H1 (cell line): ENCODE measurements at regions not wholly inside any gene's neighbourhood (a gene's known extent, or its start where the extent isn't known, plus 50 kb on each side); places are given as distances from the start of the nearest gene placed in this dataset.

Source experiments
- CTCF ChIA-PET: fragments of 300-600 bp; sonication (Branson Sonifier 250); formaldehyde crosslinking; loops from one replicate; lab custom pipeline; 2021; ENCODE audit not compliant: partially characterized antibody; lab: Charles Lee
- POLR2A ChIA-PET: fragments of 300-600 bp; sonication (Branson Sonifier 250); formaldehyde crosslinking; loops from one replicate; lab custom pipeline; 2021; ENCODE audit warnings: inconsistent platforms; ENCODE audit not compliant: partially characterized antibody; lab: Charles Lee
- DNase-seq, 2 experiments: peaks; one replicate each; pipeline versions ENCODE4 v3.0.0 to v3.0.0-alpha.2; 2010 to 2022; ENCODE audit warnings: low spot score in 2 of 2, low read depth in 1 of 2, mixed read lengths in 1 of 2
- FAIRE-seq: peaks from 2 replicates; lab custom pipeline; 2011; peaks lifted over from hg19 to GRCh38; lab: Jason Lieb, UNC
- H2AFZ ChIP-seq: 2 replicates; pipeline ENCODE4 v1.8.1; 2012; ENCODE audit warnings: low read length, inconsistent platforms
- H2AK5ac ChIP-seq: 2 replicates; pipeline ENCODE4 v1.6.1; 2013; ENCODE audit warnings: low read depth, low read length
- H2BK120ac ChIP-seq: replicated peaks from 2 replicates; pipeline ENCODE3; 2013; ENCODE audit warnings: low read depth, low read length, inconsistent platforms
- H2BK12ac ChIP-seq: 2 replicates; pipeline ENCODE4 v1.6.1; 2013; ENCODE audit warnings: low read depth, low read length
- H2BK15ac ChIP-seq: 2 replicates; pipeline ENCODE4 v1.6.1; 2013; ENCODE audit warnings: low read length
- H2BK20ac ChIP-seq: 2 replicates; pipeline ENCODE4 v1.6.1; 2013; ENCODE audit warnings: low read length
- H2BK5ac ChIP-seq: 2 replicates; pipeline ENCODE4 v1.6.1; 2013; ENCODE audit warnings: low read depth, low read length
- H3K14ac ChIP-seq: 2 replicates; pipeline ENCODE4 v1.6.1; 2013; ENCODE audit warnings: inconsistent platforms; ENCODE audit not compliant: insufficient read length
- H3K18ac ChIP-seq: 2 replicates; pipeline ENCODE4 v1.6.1; 2013; ENCODE audit warnings: low read length; ENCODE audit errors: extremely low read depth
- H3K23ac ChIP-seq: 2 replicates; pipeline ENCODE4 v1.6.1; 2013; ENCODE audit warnings: inconsistent platforms; ENCODE audit not compliant: insufficient read length
- H3K23me2 ChIP-seq: 2 replicates; pipeline ENCODE4 v1.6.1; 2013; ENCODE audit warnings: low read depth, low read length
- H3K27ac ChIP-seq: 2 replicates; pipeline ENCODE4 v1.6.1; 2011; ENCODE audit warnings: low read depth, low read length, inconsistent platforms
- H3K27me3 ChIP-seq, 4 experiments: replicated peaks in 1 of 4; 1 replicate in 1 of 4; 2 replicates in 3 of 4; pipeline versions ENCODE4 v1.6.1 to v1.8.1; 2011 to 2013; ENCODE audit warnings: low read length in 3 of 4, mild to moderate bottlenecking in 3 of 4, inconsistent platforms in 2 of 4, mixed read lengths in 2 of 4, moderate library complexity in 1 of 4; ENCODE audit not compliant: control insufficient read depth in 3 of 4, insufficient read depth in 3 of 4; ENCODE audit errors: extremely low read depth in 1 of 4
- H3K36me3 ChIP-seq, 4 experiments: 2 replicates each; pipeline versions ENCODE4 v1.6.1 to v1.8.1; 2011 to 2013; ENCODE audit warnings: mild to moderate bottlenecking in 4 of 4, low read length in 3 of 4, moderate library complexity in 2 of 4, control low read depth in 1 of 4, inconsistent platforms in 1 of 4; ENCODE audit not compliant: insufficient read depth in 4 of 4, control insufficient read depth in 2 of 4
- H3K4ac ChIP-seq: replicated peaks from 2 replicates; pipeline ENCODE3; 2013; ENCODE audit warnings: low read length, low read depth, mixed read lengths, inconsistent platforms; ENCODE audit not compliant: insufficient read length
- H3K4me1 ChIP-seq, 4 experiments: replicated peaks in 1 of 4; 1 replicate in 1 of 4; 2 replicates in 3 of 4; pipeline versions ENCODE4 v1.6.1 to v1.8.1; 2011 to 2013; ENCODE audit warnings: low read length in 3 of 4, inconsistent platforms in 2 of 4, mixed read lengths in 1 of 4; ENCODE audit not compliant: insufficient read depth in 4 of 4, control insufficient read depth in 3 of 4
- H3K4me2 ChIP-seq, 2 experiments: 2 replicates each; pipeline versions ENCODE4 v1.6.1 to v1.8.1; 2011 to 2013; ENCODE audit warnings: low read depth in 2 of 2, low read length in 2 of 2, control low read depth in 1 of 2, inconsistent platforms in 1 of 2, mild to moderate bottlenecking in 1 of 2; ENCODE audit not compliant: insufficient read depth in 1 of 2
- H3K4me3 ChIP-seq, 4 experiments: fragments of 200-600, 300-600 bp in 1 of 4; sonication (generic), shearing (Covaris generic), sonication (Bioruptor Twin) in 1 of 4; 2 replicates each; pipeline versions ENCODE4 v1.5.1 to v1.8.1; 2011 to 2016; ENCODE audit warnings: low read length in 4 of 4, low read depth in 3 of 4, control low read depth in 2 of 4, inconsistent platforms in 2 of 4, mild to moderate bottlenecking in 2 of 4, mixed read lengths in 1 of 4, moderate library complexity in 1 of 4; ENCODE audit not compliant: insufficient read depth in 2 of 4; ENCODE audit errors: extremely low read depth in 1 of 4
- H3K56ac ChIP-seq: replicated peaks from 2 replicates; pipeline ENCODE3; 2013; ENCODE audit warnings: low read depth, mild to moderate bottlenecking, mixed read lengths, low read length, inconsistent platforms; ENCODE audit not compliant: insufficient read length
- H3K79me1 ChIP-seq: 2 replicates; pipeline ENCODE4 v1.6.1; 2013; ENCODE audit warnings: low read depth, low read length, control low read depth
- H3K79me2 ChIP-seq, 2 experiments: 2 replicates each; pipeline versions ENCODE4 v1.6.1 to v1.8.1; 2012 to 2013; ENCODE audit warnings: low read length in 2 of 2, mild to moderate bottlenecking in 2 of 2, inconsistent platforms in 1 of 2; ENCODE audit not compliant: insufficient read depth in 2 of 2, control insufficient read depth in 1 of 2
- H3K9ac ChIP-seq, 4 experiments: replicated peaks in 1 of 4; 1 replicate in 1 of 4; 2 replicates in 3 of 4; pipeline versions ENCODE4 v1.6.1 to v1.8.1; 2011 to 2013; ENCODE audit warnings: low read depth in 3 of 4, low read length in 3 of 4, control low read depth in 2 of 4, mild to moderate bottlenecking in 2 of 4, moderate library complexity in 2 of 4, inconsistent platforms in 1 of 4; ENCODE audit errors: extremely low read depth in 1 of 4
- H3K9me3 ChIP-seq, 2 experiments: 2 replicates each; pipeline versions ENCODE4 v1.6.1 to v1.8.1; 2012 to 2013; ENCODE audit warnings: mild to moderate bottlenecking in 2 of 2, moderate library complexity in 2 of 2, control low read depth in 1 of 2, inconsistent platforms in 1 of 2, low read depth in 1 of 2, low read length in 1 of 2, mixed read lengths in 1 of 2; ENCODE audit not compliant: insufficient read depth in 2 of 2
- H4K20me1 ChIP-seq, 2 experiments: replicated peaks in 1 of 2; 2 replicates each; pipeline versions ENCODE3 to v1.8.1; 2011 to 2013; ENCODE audit warnings: inconsistent platforms in 2 of 2, low read length in 2 of 2, mild to moderate bottlenecking in 1 of 2; ENCODE audit not compliant: insufficient read depth in 2 of 2, control insufficient read depth in 1 of 2
- H4K5ac ChIP-seq: 2 replicates; pipeline ENCODE4 v1.6.1; 2013; ENCODE audit warnings: low read length, low read depth, mixed read lengths, inconsistent platforms; ENCODE audit not compliant: insufficient read length
- H4K8ac ChIP-seq: 2 replicates; pipeline ENCODE4 v1.8.0; 2013; ENCODE audit warnings: mild to moderate bottlenecking, moderate library complexity, low read length, inconsistent platforms; ENCODE audit not compliant: insufficient read depth; ENCODE audit errors: extremely low read depth
- H4K91ac ChIP-seq: replicated peaks from 2 replicates; pipeline ENCODE3; 2013; ENCODE audit warnings: low read length, mixed read lengths, inconsistent platforms; ENCODE audit not compliant: insufficient read length
- BRCA1 ChIP-seq: IDR thresholded peaks from 2 replicates; pipeline ENCODE4 v1.6.1; 2012; ENCODE audit warnings: low read depth, low read length, improper control_type of control experiment
- E2F6 ChIP-seq: IDR thresholded peaks from 2 replicates; pipeline ENCODE4 v1.6.1; 2012; ENCODE audit warnings: inconsistent platforms
- RFX5 ChIP-seq: IDR thresholded peaks from 2 replicates; pipeline ENCODE4 v1.6.1; 2011; ENCODE audit warnings: low read depth, low read length, improper control_type of control experiment, borderline replicate concordance
- RXRA ChIP-seq: IDR thresholded peaks from 2 replicates; pipeline ENCODE4 v1.6.1; 2011; ENCODE audit warnings: low read depth, mild to moderate bottlenecking, low read length, moderate library complexity; ENCODE audit not compliant: insufficient read depth
- TEAD4 ChIP-seq: IDR thresholded peaks from 2 replicates; pipeline ENCODE4 v1.6.1; 2012; ENCODE audit warnings: low read depth, low read length, inconsistent platforms, mixed read lengths
- WGBS, 2 experiments: shearing (Covaris generic) in 1 of 2; methylation state at CpG; one replicate each; pipeline versions ENCODE4 v1.1.6 to v1.1.7; 2013 to 2015; ENCODE audit warnings: low lambda C conversion rate in 2 of 2, mixed read lengths in 2 of 2, inconsistent platforms in 1 of 2, low coverage in 1 of 2, missing lambda C conversion rate in 1 of 2; ENCODE audit not compliant: insufficient replicate concordance in 2 of 2, insufficient coverage in 1 of 2, insufficient read length in 1 of 2; ENCODE audit errors: extremely low coverage in 1 of 2, missing lambda C conversion rate in 1 of 2; 5-methylcytosine and 5-hydroxymethylcytosine counted together

- no peaks in the 10 kb centered on the region for H3K79me1 ChIP-seq
- no peak overlapping the region for H3K27ac ChIP-seq
- H3K4ac ChIP-seq = no peak overlapping the region
- no peaks in the 10 kb centered on the region for H3K79me2 ChIP-seq
- CTCF ChIA-PET = interaction anchor here (1.6 to 4.2 kb wide), 2 partner anchors 11 to 13 kb away, joined by 4 to 24 read pairs; no protein-coding TSS in a partner anchor
- peaks cover 0 to 1% of the 10 kb centered on the region in 2 experiments for H4K20me1 ChIP-seq
- peaks cover 0 to 10% (median under 1%) of the 10 kb centered on the region in 4 experiments; a peak in 4 of 7 replicates for H3K4me1 ChIP-seq
- TF ChIP-seq RXRA (no peak), E2F6 (no peak), RFX5 (no peak), TEAD4 (no peak), BRCA1 (no peak)
- POLR2A ChIA-PET = no interaction called here
- FAIRE-seq = no peak
- H3K27me3 ChIP-seq = peaks cover 0 to 19% (median 16%) of the 10 kb centered on the region in 4 experiments; a peak in 6 of 7 replicates
- no peak overlapping the region for H3K4me2 ChIP-seq
- no peak overlapping the region for H3K56ac ChIP-seq
- H3K4me3 ChIP-seq = no peak overlapping the region
- H2BK120ac ChIP-seq = no peak overlapping the region
- no peaks in the 10 kb centered on the region for H3K9me3 ChIP-seq
- peak overlapping the region; percentile 65; the same call in 1 of the 2 replicates for H2AK5ac ChIP-seq
- no peak overlapping the region for H2BK20ac ChIP-seq
- no peak overlapping the region for H3K14ac ChIP-seq
- H3K23ac ChIP-seq = no peak overlapping the region
- H2BK5ac ChIP-seq = no peak overlapping the region
- WGBS, 2 experiments = 84% methylated on average over 17 of the region's 27 CpGs; no CpG with 5 or more reads in 1 of the 2 experiments
- H4K91ac ChIP-seq = no peak overlapping the region
- H3K23me2 ChIP-seq = peaks cover 5% of the 10 kb centered on the region; the same call in 1 of the 2 replicates
- no peak for DNase-seq
- no peak overlapping the region for H4K5ac ChIP-seq
- H3K9ac ChIP-seq = no peak overlapping the region
- H3K36me3 ChIP-seq = no peaks in the 10 kb centered on the region
- H2BK12ac ChIP-seq = no peak overlapping the region
- no peak overlapping the region for H2BK15ac ChIP-seq
- H3K18ac ChIP-seq = no peak overlapping the region
- no peak overlapping the region for H2AFZ ChIP-seq
- H4K8ac ChIP-seq = no peak overlapping the region
These were observed 131.9 kb upstream of the LPCAT1 start for GRCh38 chr5:1655496-1656270.
